ENCODE measurements at regions not wholly inside any gene's neighbourhood (a gene's known extent, or its start where the extent isn't known, plus 50 kb on each side); places are given as distances from the start of the nearest gene placed in this dataset.
A peak's percentile ranks its signal among the peaks of the same experiment; 100 is the strongest.

DNA sequence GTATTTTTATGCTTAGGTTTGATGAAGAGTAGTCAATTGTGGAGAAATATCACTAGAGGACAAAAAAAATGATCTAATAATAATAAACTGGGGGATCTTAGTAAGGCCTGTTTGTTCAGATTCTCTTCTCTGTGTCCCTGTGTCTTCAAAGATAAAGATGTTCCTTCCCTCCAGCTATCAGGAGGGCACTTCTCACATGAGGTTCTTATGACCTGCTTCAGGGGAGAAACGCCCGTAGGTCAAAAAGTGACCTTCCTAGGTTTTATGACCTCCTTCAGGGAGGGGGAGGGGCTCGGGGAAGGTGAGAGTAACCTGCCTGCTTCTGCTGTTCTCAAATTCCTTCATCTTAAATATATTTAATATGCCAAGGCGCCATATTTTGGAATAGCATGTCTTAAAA is 89.2 kb upstream of the JADE1 start:
- intact Hi-C loops (cut with DNase I) = no loop called here
- WGBS, 2 donors = 83 to 94% methylated on average over 4 of the region's 4 CpGs
- Histone ChIP-seq H3K4me3 (no peak overlapping the region), H3K4me1 (peaks cover 0 to 9% (median 4%) of the 10 kb centered on the region in 3 donors), H3K27me3 (no peaks in the 10 kb centered on the region), H3K36me3 (no peaks in the 10 kb centered on the region), H3K9me3 (no peaks in the 10 kb centered on the region), H3K27ac (no peak overlapping the region)
- DNase-seq = no peak
- TF ChIP-seq, protein P1, sequence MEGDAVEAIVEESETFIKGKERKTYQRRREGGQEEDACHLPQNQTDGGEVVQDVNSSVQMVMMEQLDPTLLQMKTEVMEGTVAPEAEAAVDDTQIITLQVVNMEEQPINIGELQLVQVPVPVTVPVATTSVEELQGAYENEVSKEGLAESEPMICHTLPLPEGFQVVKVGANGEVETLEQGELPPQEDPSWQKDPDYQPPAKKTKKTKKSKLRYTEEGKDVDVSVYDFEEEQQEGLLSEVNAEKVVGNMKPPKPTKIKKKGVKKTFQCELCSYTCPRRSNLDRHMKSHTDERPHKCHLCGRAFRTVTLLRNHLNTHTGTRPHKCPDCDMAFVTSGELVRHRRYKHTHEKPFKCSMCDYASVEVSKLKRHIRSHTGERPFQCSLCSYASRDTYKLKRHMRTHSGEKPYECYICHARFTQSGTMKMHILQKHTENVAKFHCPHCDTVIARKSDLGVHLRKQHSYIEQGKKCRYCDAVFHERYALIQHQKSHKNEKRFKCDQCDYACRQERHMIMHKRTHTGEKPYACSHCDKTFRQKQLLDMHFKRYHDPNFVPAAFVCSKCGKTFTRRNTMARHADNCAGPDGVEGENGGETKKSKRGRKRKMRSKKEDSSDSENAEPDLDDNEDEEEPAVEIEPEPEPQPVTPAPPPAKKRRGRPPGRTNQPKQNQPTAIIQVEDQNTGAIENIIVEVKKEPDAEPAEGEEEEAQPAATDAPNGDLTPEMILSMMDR (IDR thresholded peaks at IDR 0.05) = no peak
- no peak for TF ChIP-seq POLR2A (IDR thresholded peaks at IDR 0.05)

DNA sequence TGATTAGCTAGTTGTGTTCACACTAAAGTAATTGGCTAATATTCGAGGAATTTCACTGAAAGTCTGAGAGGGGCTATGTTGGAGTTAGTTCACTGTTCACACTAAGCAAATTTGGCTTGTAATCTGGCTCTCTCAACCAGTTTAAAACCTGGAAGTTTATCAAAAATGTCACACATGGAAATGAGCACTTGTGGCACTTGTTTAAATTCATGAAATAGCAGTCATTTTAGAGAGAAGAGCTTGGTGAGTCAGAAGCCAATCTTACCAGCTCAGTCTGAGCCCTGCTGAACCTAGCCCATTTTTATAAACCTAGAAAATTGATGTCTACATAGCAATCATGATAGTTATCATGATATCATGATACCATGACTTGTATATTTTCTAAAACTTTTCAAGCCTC is 90.7 kb upstream of the JADE1 start:
- no peak for DNase-seq
- Histone ChIP-seq H3K9me3 (no peaks in the 10 kb centered on the region), H3K4me3 (no peak overlapping the region), H3K4me1 (peaks cover 0 to 9% (median 4%) of the 10 kb centered on the region in 3 donors), H3K27me3 (no peaks in the 10 kb centered on the region), H3K27ac (no peak overlapping the region), H3K36me3 (no peaks in the 10 kb centered on the region)
- TF ChIP-seq, protein P1 (IDR thresholded peaks at IDR 0.05) = no peak
- no peak for TF ChIP-seq POLR2A (IDR thresholded peaks at IDR 0.05)
- intact Hi-C loops (cut with DNase I) = no loop called here
- 50 to 63% methylated on average over 1 of the region's 1 CpG for WGBS, 2 donors

DNA sequence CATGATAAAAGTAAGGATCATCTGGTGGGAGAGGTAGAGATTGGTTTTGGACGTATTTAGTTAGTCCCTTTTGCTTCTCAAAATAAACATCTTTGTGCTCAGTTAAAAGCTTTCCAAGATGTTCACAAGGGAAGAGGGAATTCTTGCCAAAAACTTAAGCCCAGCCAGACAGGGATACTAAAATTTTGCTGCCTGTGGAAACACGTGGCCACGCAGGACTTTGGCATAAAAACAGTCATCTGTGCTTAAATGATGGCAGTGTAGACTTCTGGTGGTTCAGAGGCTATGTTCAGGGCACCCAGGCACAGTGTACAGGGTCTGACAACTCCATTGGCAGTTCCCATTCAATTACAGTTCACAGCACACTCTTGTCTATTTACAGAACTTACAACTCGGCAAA is 93.2 kb upstream of the JADE1 start:
- intact Hi-C loops (cut with DNase I) = no loop called here
- Histone ChIP-seq H3K4me1 (peaks cover 0 to 9% (median 4%) of the 10 kb centered on the region in 3 donors), H3K9me3 (no peaks in the 10 kb centered on the region), H3K27ac (peak overlapping the region in 2 of 4 donors; percentile 55 to 69), H3K4me3 (no peak overlapping the region), H3K36me3 (no peaks in the 10 kb centered on the region), H3K27me3 (no peaks in the 10 kb centered on the region)
- 46 to 59% methylated on average over 4 of the region's 4 CpGs for WGBS, 2 donors
- no peak for DNase-seq
- no peak for TF ChIP-seq POLR2A (IDR thresholded peaks at IDR 0.05)
- TF ChIP-seq, protein P1 (IDR thresholded peaks at IDR 0.05) = no peak

DNA sequence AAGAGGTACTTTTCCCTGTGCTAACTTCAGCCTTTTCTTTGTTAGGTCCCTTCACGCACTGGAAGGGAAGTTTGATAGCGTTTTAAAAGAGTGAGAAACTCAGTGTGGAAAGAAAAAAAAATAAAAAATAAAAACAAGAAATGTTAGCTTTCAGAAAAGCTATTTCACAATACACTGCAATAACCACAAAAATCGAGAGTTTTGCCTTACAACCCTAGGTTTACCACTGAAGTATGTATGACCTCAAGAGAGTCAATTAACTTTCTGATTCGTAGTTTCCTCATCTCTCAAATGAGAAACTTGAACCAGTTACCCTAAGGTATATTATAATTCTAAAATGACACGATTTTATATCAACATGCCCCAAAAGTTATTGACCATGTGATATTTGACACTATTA is 93.9 kb upstream of the JADE1 start:
- 76 to 79% methylated on average over 5 of the region's 5 CpGs for WGBS, 2 donors

DNA sequence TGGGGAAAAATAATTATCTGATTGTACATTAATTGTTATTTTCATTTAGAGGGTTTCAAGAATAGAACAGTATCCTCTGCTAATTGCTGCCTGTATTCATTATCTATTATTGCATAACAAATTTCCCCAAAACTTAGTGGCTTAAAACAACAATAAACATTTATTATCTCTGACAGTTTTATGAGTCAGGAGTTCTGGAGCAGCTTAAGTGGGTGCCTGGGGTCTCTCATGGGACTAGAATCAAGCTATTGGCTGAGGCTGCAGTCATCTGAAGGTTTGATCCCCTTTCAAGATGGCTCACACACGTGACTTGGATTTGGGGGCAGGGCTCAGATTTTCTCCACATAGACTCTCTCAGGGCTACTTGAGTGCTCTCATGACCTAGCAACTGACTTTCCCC is 98.1 kb upstream of the JADE1 start:
- TF ChIP-seq POLR2A (IDR thresholded peaks at IDR 0.05) = no peak
- TF ChIP-seq, protein P1 (IDR thresholded peaks at IDR 0.05) = no peak
- intact Hi-C loops (cut with DNase I) = no loop called here
- no peak for DNase-seq
- H3K27ac ChIP-seq = no peak overlapping the region
- H3K36me3 ChIP-seq = no peaks in the 10 kb centered on the region
- 63 to 75% methylated on average over 1 of the region's 1 CpG for WGBS, 2 donors
- no peaks in the 10 kb centered on the region for H3K9me3 ChIP-seq
- H3K4me3 ChIP-seq = no peak overlapping the region
- H3K4me1 ChIP-seq = peaks cover 0 to 16% (median 7%) of the 10 kb centered on the region in 3 donors
- H3K27me3 ChIP-seq = no peaks in the 10 kb centered on the region

More for the DNA sequence above, 93.9 kb upstream of the JADE1 start:
- H3K9me3 ChIP-seq = no peaks in the 10 kb centered on the region
- H3K27ac ChIP-seq = peak overlapping the region in 1 of 4 donors; percentile 55
- intact Hi-C loops (cut with DNase I) = no loop called here
- H3K27me3 ChIP-seq = no peaks in the 10 kb centered on the region
- H3K4me1 ChIP-seq = peaks cover 0 to 9% (median 4%) of the 10 kb centered on the region in 3 donors
- H3K36me3 ChIP-seq = no peaks in the 10 kb centered on the region
- DNase-seq = no peak
- TF ChIP-seq POLR2A (IDR thresholded peaks at IDR 0.05) = no peak
- TF ChIP-seq, protein P1 (IDR thresholded peaks at IDR 0.05) = no peak
- H3K4me3 ChIP-seq = no peak overlapping the region

All from esophagus squamous epithelium (tissue), 5 donors.